GM10248 (cell line): ENCODE measurements at regions not wholly inside any gene's neighbourhood (a gene's known extent, or its start where the extent isn't known, plus 50 kb on each side); places are given as distances from the start of the nearest gene placed in this dataset.

Source experiments
- CTCF ChIA-PET: fragments of 300-600 bp; sonication (Branson Sonifier 250); formaldehyde crosslinking; extraction: SDS; loops from one replicate; lab custom pipeline; 2021; ENCODE audit warnings: antibody characterized with exemption; lab: Yijun Ruan, JAX
- POLR2A ChIA-PET: fragments of 350-650 bp; sonication (Branson Sonifier 250); formaldehyde crosslinking; extraction: SDS; loops from one replicate; lab custom pipeline; 2020; ENCODE audit warnings: antibody characterized with exemption; lab: Yijun Ruan, JAX
- DNase-seq: peaks from one replicate; pipeline ENCODE4 v3.0.0; 2012; ENCODE audit errors: extremely low spot score
- CTCF ChIP-seq: IDR thresholded peaks from 2 replicates; pipeline ENCODE4 v1.5.1; 2012; ENCODE audit warnings: mild to moderate bottlenecking, low read depth; ENCODE audit errors: extremely low read depth, missing control alignments, control extremely low read depth

DNA sequence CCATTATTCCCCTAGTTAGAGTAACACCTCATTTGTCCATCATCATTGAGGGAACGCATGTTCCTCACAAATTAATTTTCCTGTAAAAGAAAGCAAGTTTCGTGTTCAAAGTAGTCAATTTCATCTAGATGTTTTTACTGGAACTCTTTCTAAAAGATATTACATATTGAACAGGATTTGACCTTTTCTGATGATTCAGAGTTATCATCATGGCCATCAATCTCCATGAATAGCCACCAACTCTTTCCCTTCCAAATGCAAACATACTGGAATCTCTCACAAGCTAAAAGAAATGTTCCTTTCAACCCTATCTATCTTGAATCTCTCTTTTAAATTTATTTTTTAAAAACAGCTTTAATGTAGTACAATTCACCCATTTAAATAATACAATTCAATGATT is 263.1 kb upstream of the FAR2 start:
- ChIA-PET POLR2A (no interaction called here), CTCF (interaction anchor here (2.8 to 4.6 kb wide), 2 partner anchors 12 to 13 kb away, joined by 8 to 24 read pairs; no protein-coding TSS in a partner anchor)
- TF ChIP-seq CTCF: no peak
- no peak for DNase-seq

DNA sequence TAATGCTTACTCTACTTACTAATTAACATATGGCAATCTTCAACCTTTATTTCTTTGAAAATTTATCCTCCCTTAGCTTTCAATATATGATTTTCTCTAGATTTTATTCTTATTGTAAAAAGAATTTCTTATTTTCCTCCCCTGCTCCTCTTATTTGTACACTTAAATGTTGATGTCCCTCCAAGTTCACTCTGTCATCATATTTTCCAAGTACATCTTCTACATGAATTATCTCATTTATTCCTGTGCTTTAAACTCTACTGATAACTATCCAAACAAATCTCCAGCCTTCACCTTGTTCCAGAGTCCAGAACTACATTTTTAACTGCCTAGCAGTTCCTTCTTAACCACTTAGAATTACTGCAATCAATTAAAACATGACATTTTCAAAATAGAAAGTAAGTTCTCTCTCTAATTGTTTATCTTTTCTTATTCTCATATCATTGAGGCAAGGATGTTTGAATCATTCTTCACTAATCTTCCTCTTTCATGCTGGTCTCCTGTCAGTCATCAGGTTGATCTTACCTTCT is 261.6 kb upstream of the FAR2 start:
- no peak for TF ChIP-seq CTCF
- DNase-seq: no peak
- POLR2A ChIA-PET: no interaction called here
- CTCF ChIA-PET: interaction anchor here (1.0 kb wide), 1 partner anchor 32 kb away, joined by 3 read pairs; no protein-coding TSS in a partner anchor

DNA sequence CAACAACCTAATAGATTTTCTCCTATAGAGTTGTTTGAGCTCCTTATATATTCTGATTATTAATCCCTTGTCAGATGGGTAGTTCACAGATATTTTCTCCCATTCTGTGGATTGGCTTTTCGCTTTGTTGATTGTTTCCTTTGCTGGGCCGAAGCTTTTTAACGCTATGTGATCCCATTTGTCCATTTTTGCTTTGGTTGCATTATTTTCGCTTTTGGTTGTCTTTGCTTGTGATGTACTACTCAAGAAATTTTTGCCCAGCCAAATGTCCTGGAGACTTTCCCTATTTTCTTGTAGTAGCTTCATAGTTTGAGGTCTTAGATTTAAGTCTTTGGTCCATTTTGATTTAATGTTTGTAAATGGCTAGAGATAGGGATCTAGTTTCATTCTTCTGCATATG is 258.4 kb upstream of the FAR2 start:
- POLR2A ChIA-PET: no interaction called here
- TF ChIP-seq CTCF: no peak

GRCh38 chr12:28891126-28891525 is 258.0 kb upstream of the FAR2 start:
- DNase-seq: no peak
- POLR2A ChIA-PET: no interaction called here
- CTCF ChIA-PET: no interaction called here
- TF ChIP-seq CTCF: no peak

More for the DNA sequence above, 258.4 kb upstream of the FAR2 start:
- CTCF ChIA-PET: no interaction called here
- DNase-seq: no peak

- CTCF ChIA-PET: interaction anchor here (1.0 kb wide), 1 partner anchor 21 kb away, joined by 3 read pairs; no protein-coding TSS in a partner anchor
- POLR2A ChIA-PET: no interaction called here
- TF ChIP-seq CTCF: no peak
- DNase-seq: no peak
Measured at GRCh38 chr12:28893365-28893764, 255.7 kb upstream of the FAR2 start.

DNA sequence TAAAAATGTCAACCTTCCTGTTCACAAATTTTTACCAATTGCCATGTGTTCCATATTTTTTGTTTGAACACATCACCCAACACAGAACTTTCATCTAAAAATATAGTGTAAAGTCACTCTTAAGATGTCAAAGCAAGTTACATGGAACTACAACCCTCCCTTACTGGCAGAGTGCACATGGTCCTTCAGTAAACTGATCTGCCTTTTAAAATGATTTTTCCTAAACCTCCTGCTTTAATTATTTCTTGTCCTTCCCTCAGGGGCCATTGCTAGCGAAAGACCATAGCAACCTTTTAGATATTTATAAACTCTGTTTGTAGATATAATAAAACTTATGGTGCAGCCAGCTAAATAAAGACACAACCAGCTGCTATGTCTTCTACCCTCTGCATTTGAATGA is 255.2 kb upstream of the FAR2 start:
- ChIA-PET CTCF (no interaction called here), POLR2A (no interaction called here)
- no peak for DNase-seq
- no peak for TF ChIP-seq CTCF
